Amniotic epithelial cell (primary cell): ENCODE measurements at regions not wholly inside any gene's neighbourhood (a gene's known extent, or its start where the extent isn't known, plus 50 kb on each side); places are given as distances from the start of the nearest gene placed in this dataset.
"Not testable (repeated sequence)": the region's sequence is repeated elsewhere in the genome, so short reads cannot be mapped to it uniquely, and the experiment has no call there.

ENCODE experiments used
- DNase-seq: peaks from one replicate; pipeline ENCODE4 v3.0.0-alpha.2; 2010; ENCODE audit warnings: low read depth

- DNase-seq: no peak
Observed at GRCh38 chr7:80082213-80082612, 52.4 kb upstream of the GNAI1 start.

GRCh38 chr7:80078886-80079285, 55.7 kb upstream of the GNAI1 start:
- no peak for DNase-seq

- DNase-seq: peak; percentile 51
Observed at GRCh38 chr7:80078159-80078731, 56.4 kb upstream of the GNAI1 start.

GRCh38 chr7:80070391-80070790, 64.2 kb upstream of the GNAI1 start:
- peak; percentile 53 for DNase-seq

GRCh38 chr7:80066639-80067038, 68.0 kb upstream of the GNAI1 start:
- DNase-seq: no peak

- DNase-seq: no peak
Observed at GRCh38 chr7:80063834-80064233, 70.8 kb upstream of the GNAI1 start.

- DNase-seq: peak; percentile 80
Observed at GRCh38 chr7:80060218-80060806, 74.3 kb upstream of the GNAI1 start.

GRCh38 chr7:80057488-80057887, 77.1 kb upstream of the GNAI1 start:
- no peak for DNase-seq

- no peak for DNase-seq
Observed at GRCh38 chr7:80054356-80054755, 80.3 kb upstream of the GNAI1 start.

GRCh38 chr7:80053124-80053523, 81.5 kb upstream of the GNAI1 start:
- no peak for DNase-seq

GRCh38 chr7:80047856-80048459, 86.7 kb upstream of the GNAI1 start:
- peak; percentile 29 for DNase-seq

- no peak for DNase-seq
Observed at GRCh38 chr7:80047032-80047431, 87.6 kb upstream of the GNAI1 start.

- no peak for DNase-seq
Observed at GRCh38 chr7:80044796-80045195, 89.8 kb upstream of the GNAI1 start.

GRCh38 chr7:80040752-80041151, 93.9 kb upstream of the GNAI1 start:
- no peak for DNase-seq

- DNase-seq: no peak
Observed at GRCh38 chr7:80040335-80040734, 94.3 kb upstream of the GNAI1 start.

- peak; percentile 59 for DNase-seq
Observed at GRCh38 chr7:80039251-80039884, 95.3 kb upstream of the GNAI1 start.

GRCh38 chr7:80037689-80038088, 96.9 kb upstream of the GNAI1 start:
- DNase-seq: no peak

GRCh38 chr7:80036107-80036506, 98.5 kb upstream of the GNAI1 start:
- no peak for DNase-seq

- no peak for DNase-seq
Observed at GRCh38 chr7:80028717-80029116, 105.9 kb upstream of the GNAI1 start.

GRCh38 chr7:80027611-80028173, 106.9 kb upstream of the GNAI1 start:
- DNase-seq: no peak

GRCh38 chr7:80026766-80027165, 107.9 kb upstream of the GNAI1 start:
- no peak for DNase-seq

- DNase-seq: peak; percentile 7
Observed at GRCh38 chr7:80020277-80020676, 114.4 kb upstream of the GNAI1 start.

GRCh38 chr7:80019809-80020207, 114.8 kb upstream of the GNAI1 start:
- DNase-seq: not testable (repeated sequence)
